Keratinocyte (primary cell): ENCODE measurements at regions not wholly inside any gene's neighbourhood (a gene's known extent, or its start where the extent isn't known, plus 50 kb on each side); places are given as distances from the start of the nearest gene placed in this dataset.

Source experiments
- DNase-seq: peaks from one replicate; pipeline ENCODE4 v3.0.0-alpha.2; 2011; ENCODE audit warnings: low read depth, missing footprints, low spot score
- FAIRE-seq: peaks from 2 replicates; lab custom pipeline; 2011; peaks lifted over from hg19 to GRCh38; lab: Jason Lieb, UNC
- H2AFZ ChIP-seq: 2 replicates; pipeline ENCODE4 v1.6.0; 2012; ENCODE audit warnings: low read length, control low read depth, inconsistent platforms; ENCODE audit not compliant: control insufficient read depth
- H3K27ac ChIP-seq: 2 replicates; pipeline ENCODE4 v1.5.1; 2011; ENCODE audit warnings: low read length; ENCODE audit not compliant: control insufficient read depth, insufficient read depth
- H3K27me3 ChIP-seq: 3 replicates; pipeline ENCODE4 v1.6.0; 2011; ENCODE audit warnings: low read length; ENCODE audit not compliant: control insufficient read depth, insufficient read depth; ENCODE audit errors: extremely low read depth
- H3K36me3 ChIP-seq, 2 experiments: 2 replicates in 1 of 2; 3 replicates in 1 of 2; pipeline ENCODE4 v1.5.1; 2011; ENCODE audit warnings: low read length in 2 of 2, mild to moderate bottlenecking in 1 of 2; ENCODE audit not compliant: control insufficient read depth in 2 of 2, insufficient read depth in 2 of 2; ENCODE audit errors: extremely low read depth in 1 of 2
- H3K4me1 ChIP-seq: 3 replicates; pipeline ENCODE4 v1.5.1; 2011; ENCODE audit warnings: low read length; ENCODE audit not compliant: control insufficient read depth, insufficient read depth; ENCODE audit errors: extremely low read depth
- H3K4me2 ChIP-seq: 3 replicates; pipeline ENCODE4 v1.6.0; 2011; ENCODE audit warnings: low read depth, low read length; ENCODE audit not compliant: control insufficient read depth, insufficient read depth; ENCODE audit errors: extremely low read depth
- H3K4me3 ChIP-seq, 3 experiments: fragments of 200-600 bp in 1 of 3; sonication (generic) in 1 of 3; 2 replicates in 2 of 3; 3 replicates in 1 of 3; pipeline ENCODE4 v1.5.1; 2011 to 2016; ENCODE audit warnings: low read length in 3 of 3, mild to moderate bottlenecking in 3 of 3, control low read depth in 2 of 3, inconsistent platforms in 1 of 3, low read depth in 1 of 3, mixed read lengths in 1 of 3, mixed run types in 1 of 3, moderate library complexity in 1 of 3; ENCODE audit not compliant: control insufficient read depth in 2 of 3, insufficient read depth in 2 of 3; ENCODE audit errors: extremely low read depth in 1 of 3
- H3K79me2 ChIP-seq: 2 replicates; pipeline ENCODE4 v1.6.0; 2012; ENCODE audit warnings: low read length; ENCODE audit not compliant: control insufficient read depth, insufficient read depth
- H3K9ac ChIP-seq: 3 replicates; pipeline ENCODE4 v1.6.0; 2011; ENCODE audit warnings: low read length; ENCODE audit not compliant: control insufficient read depth, insufficient read depth; ENCODE audit errors: extremely low read depth
- H3K9me1 ChIP-seq: 3 replicates; pipeline ENCODE4 v1.6.0; 2011; ENCODE audit warnings: low read length; ENCODE audit not compliant: control insufficient read depth, insufficient read depth; ENCODE audit errors: extremely low read depth
- H3K9me3 ChIP-seq: 2 replicates; pipeline ENCODE4 v1.5.1; 2012; ENCODE audit warnings: low read depth, low read length; ENCODE audit not compliant: control insufficient read depth
- H4K20me1 ChIP-seq: 3 replicates; pipeline ENCODE4 v1.6.0; 2011; ENCODE audit warnings: low read length; ENCODE audit not compliant: control insufficient read depth, insufficient read depth; ENCODE audit errors: extremely low read depth
- EZH2 ChIP-seq: IDR thresholded peaks from one replicate; pipeline ENCODE4 v1.6.1; 2012; ENCODE audit warnings: inconsistent platforms, mild to moderate bottlenecking, low read length, moderate library complexity
- dilution Hi-C: fragments of 300-500 bp; cut with MboI; formaldehyde crosslinking; loops from one replicate; pipeline ENCODE4 v1.7.0; 2020; ENCODE audit warnings: low sequenced_read_pairs; ENCODE audit not compliant: extremely low pct_ligation_motif_present
- TF ChIP-seq, protein P1 (sequence below), 3 experiments: IDR thresholded peaks in 1 of 3; conservative IDR thresholded peaks in 1 of 3; optimal IDR thresholded peaks in 1 of 3; 2 replicates in 2 of 3; 3 replicates in 1 of 3; pipeline versions ENCODE3 to v1.5.1; 2011; ENCODE audit warnings: low read length in 3 of 3, mild to moderate bottlenecking in 3 of 3, moderate library complexity in 2 of 3, control low read depth in 1 of 3, inconsistent platforms in 1 of 3; ENCODE audit not compliant: insufficient read depth in 2 of 3; ENCODE audit errors: extremely low read depth in 1 of 3

DNA sequence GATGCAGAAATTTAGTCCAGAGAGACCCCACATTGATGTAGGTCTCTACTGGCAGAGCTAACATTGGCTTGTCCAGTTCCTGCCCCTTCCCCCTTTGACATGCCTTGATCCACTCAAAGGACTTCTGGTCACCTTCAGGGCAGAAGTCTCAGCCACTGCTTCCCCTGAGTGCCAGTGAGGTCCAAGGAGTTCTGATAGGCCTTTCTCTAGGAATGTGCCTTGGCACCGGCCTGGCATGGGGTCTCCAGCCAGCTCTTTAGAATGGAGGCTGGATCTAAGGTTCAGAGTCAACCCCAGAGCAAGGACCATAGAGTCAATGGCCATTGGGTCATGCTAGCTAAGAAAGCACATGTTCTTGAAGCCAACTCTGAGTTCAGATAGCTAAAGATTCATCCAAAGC, 88.6 kb upstream of the PJA1 start:
- DNase-seq (no peak), FAIRE-seq (no peak)
- H3K4me3 ChIP-seq = no peak overlapping the region
- no peak overlapping the region for H3K4me2 ChIP-seq
- no peaks in the 10 kb centered on the region for H3K79me2 ChIP-seq
- no peaks in the 10 kb centered on the region for H3K4me1 ChIP-seq
- H3K27me3 ChIP-seq = no peaks in the 10 kb centered on the region
- H3K9me1 ChIP-seq = no peaks in the 10 kb centered on the region
- H3K27ac ChIP-seq = no peak overlapping the region
- no peak for TF ChIP-seq EZH2
- TF ChIP-seq, protein P1, sequence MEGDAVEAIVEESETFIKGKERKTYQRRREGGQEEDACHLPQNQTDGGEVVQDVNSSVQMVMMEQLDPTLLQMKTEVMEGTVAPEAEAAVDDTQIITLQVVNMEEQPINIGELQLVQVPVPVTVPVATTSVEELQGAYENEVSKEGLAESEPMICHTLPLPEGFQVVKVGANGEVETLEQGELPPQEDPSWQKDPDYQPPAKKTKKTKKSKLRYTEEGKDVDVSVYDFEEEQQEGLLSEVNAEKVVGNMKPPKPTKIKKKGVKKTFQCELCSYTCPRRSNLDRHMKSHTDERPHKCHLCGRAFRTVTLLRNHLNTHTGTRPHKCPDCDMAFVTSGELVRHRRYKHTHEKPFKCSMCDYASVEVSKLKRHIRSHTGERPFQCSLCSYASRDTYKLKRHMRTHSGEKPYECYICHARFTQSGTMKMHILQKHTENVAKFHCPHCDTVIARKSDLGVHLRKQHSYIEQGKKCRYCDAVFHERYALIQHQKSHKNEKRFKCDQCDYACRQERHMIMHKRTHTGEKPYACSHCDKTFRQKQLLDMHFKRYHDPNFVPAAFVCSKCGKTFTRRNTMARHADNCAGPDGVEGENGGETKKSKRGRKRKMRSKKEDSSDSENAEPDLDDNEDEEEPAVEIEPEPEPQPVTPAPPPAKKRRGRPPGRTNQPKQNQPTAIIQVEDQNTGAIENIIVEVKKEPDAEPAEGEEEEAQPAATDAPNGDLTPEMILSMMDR (optimal IDR thresholded peaks at IDR 0.05 in 1 of 3, IDR thresholded peaks at IDR 0.05 in 1 of 3, conservative IDR thresholded peaks at IDR 0.05 in 1 of 3; ENCODE audit: extremely low read depth in 1 of 3, insufficient read depth in 2 of 3, low read length in 3 of 3) = no peak
- H4K20me1 ChIP-seq = no peaks in the 10 kb centered on the region
- H3K9me3 ChIP-seq = no peaks in the 10 kb centered on the region
- H2AFZ ChIP-seq = no peak overlapping the region
- no peaks in the 10 kb centered on the region for H3K36me3 ChIP-seq
- dilution Hi-C loops = no loop called here
- no peak overlapping the region for H3K9ac ChIP-seq

DNA sequence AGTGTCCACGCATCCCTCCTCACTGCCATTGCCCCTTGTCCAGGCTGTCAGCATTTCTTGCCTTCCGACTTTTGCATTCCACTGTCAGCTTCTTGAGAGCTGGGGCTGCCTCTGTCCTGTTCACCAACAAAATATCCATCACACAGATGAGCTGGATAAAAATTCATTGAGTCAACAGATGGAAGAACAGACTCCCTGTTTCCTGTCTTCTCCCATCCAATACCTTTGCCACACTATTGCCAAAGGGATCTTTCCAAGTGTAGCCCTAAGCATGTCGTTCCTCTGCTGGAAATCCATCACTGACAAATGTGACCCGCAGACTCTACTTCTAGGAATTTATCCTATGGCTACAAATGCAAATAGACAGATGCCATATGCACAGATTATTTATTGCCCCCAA, 78.0 kb upstream of the PJA1 start:
- H3K36me3 ChIP-seq = no peaks in the 10 kb centered on the region
- TF ChIP-seq EZH2 = no peak
- TF ChIP-seq, protein P1 (optimal IDR thresholded peaks at IDR 0.05 in 1 of 3, IDR thresholded peaks at IDR 0.05 in 1 of 3, conservative IDR thresholded peaks at IDR 0.05 in 1 of 3; ENCODE audit: extremely low read depth in 1 of 3, insufficient read depth in 2 of 3, low read length in 3 of 3) = no peak
- no peaks in the 10 kb centered on the region for H4K20me1 ChIP-seq
- H3K27me3 ChIP-seq = no peaks in the 10 kb centered on the region
- no peaks in the 10 kb centered on the region for H3K9me1 ChIP-seq
- H3K27ac ChIP-seq = no peak overlapping the region
- no peaks in the 10 kb centered on the region for H3K4me1 ChIP-seq
- H3K79me2 ChIP-seq = no peaks in the 10 kb centered on the region
- no peak overlapping the region for H3K9ac ChIP-seq
- FAIRE-seq (no peak), DNase-seq (no peak)
- dilution Hi-C loops = no loop called here
- no peaks in the 10 kb centered on the region for H3K9me3 ChIP-seq
- H3K4me2 ChIP-seq = no peak overlapping the region
- H2AFZ ChIP-seq = no peak overlapping the region
- H3K4me3 ChIP-seq = no peak overlapping the region
